K562 (cell line): ENCODE measurements at regions not wholly inside any gene's neighbourhood (a gene's known extent, or its start where the extent isn't known, plus 50 kb on each side); places are given as distances from the start of the nearest gene placed in this dataset.

ENCODE experiments used
- ADNP ChIP-seq: fragments of 200-800 bp; sonication (Bioruptor generic); IDR thresholded peaks from 2 replicates; pipeline ENCODE4 v1.6.1; 2016; ENCODE audit warnings: missing genetic modification characterization, missing compliant biosample characterization
- NR1H2 ChIP-seq: sonication (generic); formaldehyde crosslinking; IDR thresholded peaks from 2 replicates; pipeline ENCODE4 v1.4.0; 2020; ENCODE audit warnings: mild to moderate bottlenecking, missing genetic modification reagents
- RFX5 ChIP-seq: IDR thresholded peaks from 2 replicates; pipeline ENCODE4 v1.6.1; 2011; ENCODE audit warnings: low read depth, mild to moderate bottlenecking, improper control_type of control experiment, low read length
- ZNF507 ChIP-seq: conservative IDR thresholded peaks from 2 replicates; pipeline ENCODE4 v1.6.1; 2017; ENCODE audit warnings: missing genetic modification characterization, missing compliant biosample characterization
- TF ChIP-seq, protein P1 (sequence below): fragments of 450-650 bp; IDR thresholded peaks from 2 replicates; pipeline ENCODE4 v1.6.1; 2018; ENCODE audit not compliant: partially characterized antibody
- TF ChIP-seq, protein P2 (sequence below): fragments of 250-450 bp; sonication (Bioruptor Pico); IDR thresholded peaks from 2 replicates; pipeline ENCODE4 v1.8.0; 2022; ENCODE audit warnings: moderate library complexity, mild to moderate bottlenecking, inconsistent platforms
- TF ChIP-seq, protein P3 (sequence below): IDR thresholded peaks from 3 replicates; pipeline ENCODE4 v1.6.1; 2011; ENCODE audit warnings: borderline replicate concordance, mild to moderate bottlenecking; ENCODE audit not compliant: insufficient read length, insufficient read depth
- TF ChIP-seq, protein P4 (sequence below), 2 experiments: fragments of 450-650 bp; IDR thresholded peaks; 2 replicates each; pipeline ENCODE4 v1.6.1; 2018; ENCODE audit warnings: mild to moderate bottlenecking in 2 of 2, low read depth in 1 of 2; ENCODE audit not compliant: partially characterized antibody in 2 of 2

DNA sequence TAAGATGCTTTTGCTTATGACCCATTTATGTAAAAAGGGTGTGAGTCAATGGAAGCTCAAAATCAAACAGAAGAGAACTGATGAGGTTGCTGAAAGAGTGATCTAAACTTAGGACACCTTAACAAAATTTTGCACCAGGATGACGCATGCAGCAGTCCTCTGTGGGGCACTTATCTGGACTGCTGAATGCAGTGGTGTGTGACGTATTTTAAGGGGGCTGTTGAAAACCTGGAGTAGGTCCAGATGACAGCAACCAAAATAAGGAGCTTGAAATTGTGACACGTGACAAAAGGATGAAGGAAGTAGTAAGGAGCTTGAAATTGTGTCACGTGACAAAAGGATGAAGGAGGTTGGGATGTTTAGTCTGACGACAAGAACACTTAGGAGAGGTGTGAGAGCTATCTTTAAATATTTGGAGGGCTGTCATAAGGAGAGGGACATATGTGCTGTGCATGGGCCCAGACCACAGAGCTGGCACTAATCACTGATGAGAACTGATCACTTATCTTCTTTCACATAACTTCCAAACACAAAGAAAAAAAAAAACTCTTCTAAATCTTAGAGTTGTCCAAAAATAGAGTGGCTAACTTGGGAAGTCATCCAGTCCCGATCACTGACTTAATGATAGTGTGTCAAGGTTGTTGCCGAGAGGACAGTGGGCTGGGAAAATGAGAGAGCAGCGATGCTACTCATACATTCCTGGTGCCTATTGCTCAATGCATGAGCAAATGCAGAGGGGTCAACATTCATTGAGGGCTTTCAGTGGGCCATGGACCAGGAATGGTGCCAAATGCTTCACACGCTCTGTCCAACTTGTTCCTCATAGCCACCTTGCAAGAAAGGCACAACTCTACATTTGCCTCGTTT lies 264.2 kb upstream of the ZFHX3 start (continued):
- TF ChIP-seq NR1H2 (CRISPR knock-in tag), result no peak
- TF ChIP-seq, protein P1, sequence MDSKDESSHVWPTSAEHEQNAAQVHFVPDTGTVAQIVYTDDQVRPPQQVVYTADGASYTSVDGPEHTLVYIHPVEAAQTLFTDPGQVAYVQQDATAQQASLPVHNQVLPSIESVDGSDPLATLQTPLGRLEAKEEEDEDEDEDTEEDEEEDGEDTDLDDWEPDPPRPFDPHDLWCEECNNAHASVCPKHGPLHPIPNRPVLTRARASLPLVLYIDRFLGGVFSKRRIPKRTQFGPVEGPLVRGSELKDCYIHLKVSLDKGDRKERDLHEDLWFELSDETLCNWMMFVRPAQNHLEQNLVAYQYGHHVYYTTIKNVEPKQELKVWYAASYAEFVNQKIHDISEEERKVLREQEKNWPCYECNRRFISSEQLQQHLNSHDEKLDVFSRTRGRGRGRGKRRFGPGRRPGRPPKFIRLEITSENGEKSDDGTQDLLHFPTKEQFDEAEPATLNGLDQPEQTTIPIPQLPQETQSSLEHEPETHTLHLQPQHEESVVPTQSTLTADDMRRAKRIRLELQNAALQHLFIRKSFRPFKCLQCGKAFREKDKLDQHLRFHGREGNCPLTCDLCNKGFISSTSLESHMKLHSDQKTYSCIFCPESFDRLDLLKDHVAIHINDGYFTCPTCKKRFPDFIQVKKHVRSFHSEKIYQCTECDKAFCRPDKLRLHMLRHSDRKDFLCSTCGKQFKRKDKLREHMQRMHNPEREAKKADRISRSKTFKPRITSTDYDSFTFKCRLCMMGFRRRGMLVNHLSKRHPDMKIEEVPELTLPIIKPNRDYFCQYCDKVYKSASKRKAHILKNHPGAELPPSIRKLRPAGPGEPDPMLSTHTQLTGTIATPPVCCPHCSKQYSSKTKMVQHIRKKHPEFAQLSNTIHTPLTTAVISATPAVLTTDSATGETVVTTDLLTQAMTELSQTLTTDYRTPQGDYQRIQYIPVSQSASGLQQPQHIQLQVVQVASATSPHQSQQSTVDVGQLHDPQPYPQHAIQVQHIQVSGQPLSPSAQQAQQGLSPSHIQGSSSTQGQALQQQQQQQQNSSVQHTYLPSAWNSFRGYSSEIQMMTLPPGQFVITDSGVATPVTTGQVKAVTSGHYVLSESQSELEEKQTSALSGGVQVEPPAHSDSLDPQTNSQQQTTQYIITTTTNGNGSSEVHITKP, result no peak
- no peak for TF ChIP-seq RFX5
- TF ChIP-seq ADNP (tag), result no peak
- TF ChIP-seq, protein P2, sequence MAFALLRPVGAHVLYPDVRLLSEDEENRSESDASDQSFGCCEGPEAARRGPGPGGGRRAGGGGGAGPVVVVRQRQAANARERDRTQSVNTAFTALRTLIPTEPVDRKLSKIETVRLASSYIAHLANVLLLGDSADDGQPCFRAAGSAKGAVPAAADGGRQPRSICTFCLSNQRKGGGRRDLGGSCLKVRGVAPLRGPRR (CRISPR knock-in tag), result no peak
- TF ChIP-seq, protein P3, sequence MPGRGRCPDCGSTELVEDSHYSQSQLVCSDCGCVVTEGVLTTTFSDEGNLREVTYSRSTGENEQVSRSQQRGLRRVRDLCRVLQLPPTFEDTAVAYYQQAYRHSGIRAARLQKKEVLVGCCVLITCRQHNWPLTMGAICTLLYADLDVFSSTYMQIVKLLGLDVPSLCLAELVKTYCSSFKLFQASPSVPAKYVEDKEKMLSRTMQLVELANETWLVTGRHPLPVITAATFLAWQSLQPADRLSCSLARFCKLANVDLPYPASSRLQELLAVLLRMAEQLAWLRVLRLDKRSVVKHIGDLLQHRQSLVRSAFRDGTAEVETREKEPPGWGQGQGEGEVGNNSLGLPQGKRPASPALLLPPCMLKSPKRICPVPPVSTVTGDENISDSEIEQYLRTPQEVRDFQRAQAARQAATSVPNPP, result no peak
- no peak for TF ChIP-seq ZNF507
- TF ChIP-seq, protein P4, sequence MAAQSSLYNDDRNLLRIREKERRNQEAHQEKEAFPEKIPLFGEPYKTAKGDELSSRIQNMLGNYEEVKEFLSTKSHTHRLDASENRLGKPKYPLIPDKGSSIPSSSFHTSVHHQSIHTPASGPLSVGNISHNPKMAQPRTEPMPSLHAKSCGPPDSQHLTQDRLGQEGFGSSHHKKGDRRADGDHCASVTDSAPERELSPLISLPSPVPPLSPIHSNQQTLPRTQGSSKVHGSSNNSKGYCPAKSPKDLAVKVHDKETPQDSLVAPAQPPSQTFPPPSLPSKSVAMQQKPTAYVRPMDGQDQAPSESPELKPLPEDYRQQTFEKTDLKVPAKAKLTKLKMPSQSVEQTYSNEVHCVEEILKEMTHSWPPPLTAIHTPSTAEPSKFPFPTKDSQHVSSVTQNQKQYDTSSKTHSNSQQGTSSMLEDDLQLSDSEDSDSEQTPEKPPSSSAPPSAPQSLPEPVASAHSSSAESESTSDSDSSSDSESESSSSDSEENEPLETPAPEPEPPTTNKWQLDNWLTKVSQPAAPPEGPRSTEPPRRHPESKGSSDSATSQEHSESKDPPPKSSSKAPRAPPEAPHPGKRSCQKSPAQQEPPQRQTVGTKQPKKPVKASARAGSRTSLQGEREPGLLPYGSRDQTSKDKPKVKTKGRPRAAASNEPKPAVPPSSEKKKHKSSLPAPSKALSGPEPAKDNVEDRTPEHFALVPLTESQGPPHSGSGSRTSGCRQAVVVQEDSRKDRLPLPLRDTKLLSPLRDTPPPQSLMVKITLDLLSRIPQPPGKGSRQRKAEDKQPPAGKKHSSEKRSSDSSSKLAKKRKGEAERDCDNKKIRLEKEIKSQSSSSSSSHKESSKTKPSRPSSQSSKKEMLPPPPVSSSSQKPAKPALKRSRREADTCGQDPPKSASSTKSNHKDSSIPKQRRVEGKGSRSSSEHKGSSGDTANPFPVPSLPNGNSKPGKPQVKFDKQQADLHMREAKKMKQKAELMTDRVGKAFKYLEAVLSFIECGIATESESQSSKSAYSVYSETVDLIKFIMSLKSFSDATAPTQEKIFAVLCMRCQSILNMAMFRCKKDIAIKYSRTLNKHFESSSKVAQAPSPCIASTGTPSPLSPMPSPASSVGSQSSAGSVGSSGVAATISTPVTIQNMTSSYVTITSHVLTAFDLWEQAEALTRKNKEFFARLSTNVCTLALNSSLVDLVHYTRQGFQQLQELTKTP (IDR thresholded peaks at IDR 0.05; ENCODE audit: low read depth in 1 of 2, partially characterized antibody in 2 of 2), result no peak
- TF ChIP-seq, all 486 proteins: peak for 3
